Gastrocnemius medialis (tissue), 4 donors: ENCODE measurements at regions not wholly inside any gene's neighbourhood (a gene's known extent, or its start where the extent isn't known, plus 50 kb on each side); places are given as distances from the start of the nearest gene placed in this dataset.
"Not testable (repeated sequence)": the region's sequence is repeated elsewhere in the genome, so short reads cannot be mapped to it uniquely, and the experiment has no call there.

ENCODE experiments used
- POLR2A ChIP-seq, 2 donors: fragments of 450-650 bp; IDR thresholded peaks; one replicate each; pipeline ENCODE4 v1.6.1; 2017; ENCODE audit warnings: antibody characterized with exemption in 2 of 2, mild to moderate bottlenecking in 2 of 2, moderate library complexity in 2 of 2
- TF ChIP-seq, protein P1 (sequence below), 5 experiments: fragments of 450-650 bp in 3 of 5; fragments of 200-600 bp in 2 of 5; sonication (generic) in 2 of 5; IDR thresholded peaks in 4 of 5; conservative IDR thresholded peaks in 1 of 5; 1 replicate in 4 of 5; 2 replicates in 1 of 5; pipeline ENCODE4 v1.5.1; 2016 to 2019; ENCODE audit warnings: antibody characterized with exemption in 5 of 5, mild to moderate bottlenecking in 3 of 5, moderate library complexity in 3 of 5

GRCh38 chr14:85189253-85189652 is 340.7 kb upstream of the FLRT2 start:
- TF ChIP-seq, protein P1, sequence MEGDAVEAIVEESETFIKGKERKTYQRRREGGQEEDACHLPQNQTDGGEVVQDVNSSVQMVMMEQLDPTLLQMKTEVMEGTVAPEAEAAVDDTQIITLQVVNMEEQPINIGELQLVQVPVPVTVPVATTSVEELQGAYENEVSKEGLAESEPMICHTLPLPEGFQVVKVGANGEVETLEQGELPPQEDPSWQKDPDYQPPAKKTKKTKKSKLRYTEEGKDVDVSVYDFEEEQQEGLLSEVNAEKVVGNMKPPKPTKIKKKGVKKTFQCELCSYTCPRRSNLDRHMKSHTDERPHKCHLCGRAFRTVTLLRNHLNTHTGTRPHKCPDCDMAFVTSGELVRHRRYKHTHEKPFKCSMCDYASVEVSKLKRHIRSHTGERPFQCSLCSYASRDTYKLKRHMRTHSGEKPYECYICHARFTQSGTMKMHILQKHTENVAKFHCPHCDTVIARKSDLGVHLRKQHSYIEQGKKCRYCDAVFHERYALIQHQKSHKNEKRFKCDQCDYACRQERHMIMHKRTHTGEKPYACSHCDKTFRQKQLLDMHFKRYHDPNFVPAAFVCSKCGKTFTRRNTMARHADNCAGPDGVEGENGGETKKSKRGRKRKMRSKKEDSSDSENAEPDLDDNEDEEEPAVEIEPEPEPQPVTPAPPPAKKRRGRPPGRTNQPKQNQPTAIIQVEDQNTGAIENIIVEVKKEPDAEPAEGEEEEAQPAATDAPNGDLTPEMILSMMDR (IDR thresholded peaks at IDR 0.05 in 4 of 5, conservative IDR thresholded peaks at IDR 0.05 in 1 of 5): not testable (repeated sequence)
- not testable (repeated sequence) for TF ChIP-seq POLR2A (IDR thresholded peaks at IDR 0.05)
